HFFc6 (cell line): ENCODE measurements at regions not wholly inside any gene's neighbourhood (a gene's known extent, or its start where the extent isn't known, plus 50 kb on each side); places are given as distances from the start of the nearest gene placed in this dataset.

Source experiments
- DNase-seq: peaks from one replicate; pipeline ENCODE4 v3.0.0-alpha.2; 2018
- H3K27ac Mint-ChIP-seq: 2 replicates; pipeline ENCODE4 v1.8.0; 2020; ENCODE audit warnings: mild to moderate bottlenecking, mixed read lengths
- H3K27me3 Mint-ChIP-seq: 2 replicates; pipeline ENCODE4 v1.8.0; 2021; ENCODE audit warnings: mild to moderate bottlenecking, moderate library complexity, mixed read lengths; ENCODE audit not compliant: insufficient read depth
- H3K36me3 Mint-ChIP-seq: 2 replicates; pipeline ENCODE4 v1.8.0; 2021; ENCODE audit warnings: low read depth, mixed read lengths
- H3K4me1 Mint-ChIP-seq: 2 replicates; pipeline ENCODE4 v1.8.0; 2020; ENCODE audit warnings: low read depth, mixed read lengths
- H3K4me3 Mint-ChIP-seq: 2 replicates; pipeline ENCODE4 v1.8.0; 2020; ENCODE audit warnings: mild to moderate bottlenecking, moderate library complexity, mixed read lengths
- H3K9me3 Mint-ChIP-seq: 2 replicates; pipeline ENCODE4 v1.8.0; 2020; ENCODE audit warnings: mild to moderate bottlenecking, mixed read lengths
- TF ChIP-seq, protein P1 (sequence below): fragments of 200-600 bp; sonication (generic); IDR thresholded peaks from 2 replicates; pipeline ENCODE4 v1.5.0; 2021; ENCODE audit warnings: antibody characterized with exemption, mild to moderate bottlenecking

DNA sequence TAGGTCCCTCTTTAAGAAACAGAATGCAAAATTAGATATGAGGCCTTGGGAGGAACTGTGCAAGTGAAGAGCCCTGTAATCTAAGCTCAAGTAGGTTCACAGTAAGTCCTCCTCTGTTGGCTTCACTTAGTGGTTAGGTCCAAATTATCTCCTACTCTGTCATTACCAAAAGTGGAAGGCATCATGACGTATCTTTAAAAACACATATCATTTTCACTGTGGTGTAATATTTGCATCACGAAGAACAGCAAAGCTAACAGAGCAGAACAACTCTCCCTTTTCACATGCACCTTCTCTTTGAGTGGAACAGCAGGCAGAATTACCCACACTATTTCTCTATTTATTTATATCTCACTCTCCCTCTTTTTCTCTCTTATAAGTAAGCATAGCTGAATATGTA lies 240.5 kb upstream of the CCNH start:
- DNase-seq = no peak
- no peak overlapping the region for H3K27ac Mint-ChIP-seq
- H3K4me3 Mint-ChIP-seq = no peak overlapping the region
- H3K27me3 Mint-ChIP-seq = no peaks in the 10 kb centered on the region
- no peaks in the 10 kb centered on the region for H3K4me1 Mint-ChIP-seq
- peaks cover 34% of the 10 kb centered on the region for H3K9me3 Mint-ChIP-seq
- TF ChIP-seq, protein P1, sequence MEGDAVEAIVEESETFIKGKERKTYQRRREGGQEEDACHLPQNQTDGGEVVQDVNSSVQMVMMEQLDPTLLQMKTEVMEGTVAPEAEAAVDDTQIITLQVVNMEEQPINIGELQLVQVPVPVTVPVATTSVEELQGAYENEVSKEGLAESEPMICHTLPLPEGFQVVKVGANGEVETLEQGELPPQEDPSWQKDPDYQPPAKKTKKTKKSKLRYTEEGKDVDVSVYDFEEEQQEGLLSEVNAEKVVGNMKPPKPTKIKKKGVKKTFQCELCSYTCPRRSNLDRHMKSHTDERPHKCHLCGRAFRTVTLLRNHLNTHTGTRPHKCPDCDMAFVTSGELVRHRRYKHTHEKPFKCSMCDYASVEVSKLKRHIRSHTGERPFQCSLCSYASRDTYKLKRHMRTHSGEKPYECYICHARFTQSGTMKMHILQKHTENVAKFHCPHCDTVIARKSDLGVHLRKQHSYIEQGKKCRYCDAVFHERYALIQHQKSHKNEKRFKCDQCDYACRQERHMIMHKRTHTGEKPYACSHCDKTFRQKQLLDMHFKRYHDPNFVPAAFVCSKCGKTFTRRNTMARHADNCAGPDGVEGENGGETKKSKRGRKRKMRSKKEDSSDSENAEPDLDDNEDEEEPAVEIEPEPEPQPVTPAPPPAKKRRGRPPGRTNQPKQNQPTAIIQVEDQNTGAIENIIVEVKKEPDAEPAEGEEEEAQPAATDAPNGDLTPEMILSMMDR = no peak
- no peaks in the 10 kb centered on the region for H3K36me3 Mint-ChIP-seq

DNA sequence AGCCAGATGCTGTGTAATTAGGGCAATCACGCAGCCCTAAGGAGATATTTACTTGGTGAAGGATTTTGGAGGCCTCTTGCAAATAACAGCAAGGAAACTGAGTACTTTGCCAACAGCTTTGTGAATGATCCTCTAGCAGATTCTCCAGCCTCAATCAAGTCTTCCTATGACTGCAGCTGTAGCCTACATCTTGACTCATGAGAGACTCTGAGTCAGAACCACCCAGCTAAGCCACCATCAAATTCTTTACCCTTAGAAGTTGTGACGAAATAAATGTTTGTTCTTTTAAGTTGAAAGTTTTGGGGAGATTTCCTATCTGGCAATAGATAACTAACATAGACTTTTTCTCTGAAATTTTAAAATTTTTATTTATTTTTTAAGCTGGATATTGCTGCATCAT lies 237.6 kb upstream of the CCNH start:
- no peak for DNase-seq
- H3K4me3 Mint-ChIP-seq = no peak overlapping the region
- no peak overlapping the region for H3K27ac Mint-ChIP-seq
- H3K9me3 Mint-ChIP-seq = peaks cover 19% of the 10 kb centered on the region
- no peaks in the 10 kb centered on the region for H3K36me3 Mint-ChIP-seq
- TF ChIP-seq, protein P1 = no peak
- H3K4me1 Mint-ChIP-seq = no peaks in the 10 kb centered on the region
- no peaks in the 10 kb centered on the region for H3K27me3 Mint-ChIP-seq

DNA sequence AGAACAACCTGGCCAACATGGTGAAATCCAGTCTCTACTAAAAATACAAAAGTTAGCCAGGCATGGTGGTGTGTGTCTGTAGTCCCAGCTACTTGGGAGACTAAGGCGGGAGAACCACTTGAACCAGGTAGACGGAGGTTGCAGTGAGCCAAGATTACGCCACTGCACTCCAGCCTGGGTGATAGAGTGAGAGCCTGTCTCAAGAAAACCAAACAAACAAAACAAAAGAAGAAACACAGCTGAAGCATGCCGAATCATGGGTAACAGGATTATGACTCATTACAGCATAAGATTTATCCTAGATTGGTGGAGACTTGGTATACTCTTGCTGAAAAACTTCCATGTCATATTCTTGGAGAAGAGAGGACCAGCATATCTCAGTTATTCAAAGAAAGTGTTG lies 236.7 kb upstream of the CCNH start:
- H3K4me1 Mint-ChIP-seq = no peaks in the 10 kb centered on the region
- peaks cover 19% of the 10 kb centered on the region for H3K9me3 Mint-ChIP-seq
- H3K27ac Mint-ChIP-seq = no peak overlapping the region
- TF ChIP-seq, protein P1 = no peak
- no peaks in the 10 kb centered on the region for H3K36me3 Mint-ChIP-seq
- DNase-seq = no peak
- no peaks in the 10 kb centered on the region for H3K27me3 Mint-ChIP-seq
- H3K4me3 Mint-ChIP-seq = no peak overlapping the region

DNA sequence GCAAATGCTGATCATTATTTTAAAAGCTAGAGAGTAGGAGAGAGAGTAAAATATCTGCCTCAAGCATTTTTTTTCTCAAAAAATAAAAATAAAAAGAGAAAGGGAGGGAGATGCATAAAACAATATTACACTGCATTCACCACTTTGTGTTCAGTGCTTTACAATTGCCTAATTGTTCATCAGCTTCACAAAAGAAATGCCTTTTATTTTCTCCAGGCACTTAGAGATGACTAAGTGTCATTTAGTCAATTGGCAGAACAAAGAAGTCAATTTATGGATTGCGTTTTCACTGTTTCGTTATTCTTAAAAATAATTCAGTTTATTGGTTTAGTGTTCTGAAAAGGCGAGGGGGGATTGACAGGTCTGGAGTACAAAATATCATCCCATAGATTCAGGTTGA lies 232.5 kb upstream of the CCNH start:
- no peak for DNase-seq
- peaks cover 13% of the 10 kb centered on the region for H3K9me3 Mint-ChIP-seq
- H3K36me3 Mint-ChIP-seq = no peaks in the 10 kb centered on the region; the same call in 1 of the 2 replicates
- H3K27ac Mint-ChIP-seq = no peak overlapping the region
- H3K4me1 Mint-ChIP-seq = no peaks in the 10 kb centered on the region
- no peaks in the 10 kb centered on the region for H3K27me3 Mint-ChIP-seq
- TF ChIP-seq, protein P1 = no peak
- no peak overlapping the region for H3K4me3 Mint-ChIP-seq

DNA sequence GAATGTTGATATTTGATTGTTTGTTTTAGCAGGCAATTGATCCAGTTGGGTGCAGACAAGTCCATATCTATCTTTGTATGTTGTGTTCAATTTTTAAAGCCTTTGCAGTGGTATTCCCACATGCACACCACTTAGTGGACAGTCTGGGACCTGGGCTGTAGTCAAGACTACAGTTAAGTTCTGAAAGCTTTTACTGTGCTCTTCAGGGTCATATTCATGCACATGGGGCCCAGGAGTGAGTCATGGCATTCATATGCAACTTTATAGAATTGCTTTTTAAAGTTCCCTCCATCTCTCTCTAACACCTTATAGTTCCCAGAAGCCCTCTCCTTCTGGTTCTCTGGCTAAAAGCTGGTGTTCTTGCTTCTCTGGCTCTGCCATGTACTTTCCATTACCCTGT lies 228.2 kb upstream of the CCNH start:
- H3K27me3 Mint-ChIP-seq = no peaks in the 10 kb centered on the region
- no peak overlapping the region for H3K27ac Mint-ChIP-seq
- TF ChIP-seq, protein P1 = no peak
- H3K36me3 Mint-ChIP-seq = no peaks in the 10 kb centered on the region; the same call in 1 of the 2 replicates
- H3K4me3 Mint-ChIP-seq = no peak overlapping the region
- peaks cover 24% of the 10 kb centered on the region for H3K9me3 Mint-ChIP-seq
- H3K4me1 Mint-ChIP-seq = no peaks in the 10 kb centered on the region
- DNase-seq = no peak

DNA sequence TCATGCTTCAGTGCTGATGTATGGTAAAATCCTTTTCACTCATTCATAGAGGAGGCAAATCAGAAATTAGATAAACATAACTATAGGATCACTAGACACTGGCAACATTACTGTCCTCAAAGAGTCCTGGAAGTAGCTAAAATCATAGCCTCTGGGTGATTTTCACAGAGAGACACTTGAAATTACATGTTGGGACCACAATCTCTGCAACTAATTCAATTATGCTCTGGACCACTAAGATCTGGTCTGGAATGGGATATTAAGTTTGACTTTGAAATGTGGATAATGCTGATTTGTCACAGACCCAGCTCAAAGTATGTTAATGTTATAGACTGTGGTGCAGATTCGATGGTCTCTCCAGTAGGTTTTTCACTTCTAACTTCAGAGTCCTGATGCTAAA lies 214.6 kb upstream of the CCNH start:
- TF ChIP-seq, protein P1 = no peak
- peaks cover 19% of the 10 kb centered on the region for H3K9me3 Mint-ChIP-seq
- H3K27ac Mint-ChIP-seq = no peak overlapping the region
- H3K4me3 Mint-ChIP-seq = no peak overlapping the region
- DNase-seq = no peak
- H3K36me3 Mint-ChIP-seq = no peaks in the 10 kb centered on the region
- no peaks in the 10 kb centered on the region for H3K4me1 Mint-ChIP-seq
- H3K27me3 Mint-ChIP-seq = no peaks in the 10 kb centered on the region
